HG03108 (cell line): ENCODE measurements at regions not wholly inside any gene's neighbourhood (a gene's known extent, or its start where the extent isn't known, plus 50 kb on each side); places are given as distances from the start of the nearest gene placed in this dataset.
"Not testable (repeated sequence)": the region's sequence is repeated elsewhere in the genome, so short reads cannot be mapped to it uniquely, and the experiment has no call there.

Experiments
- ATAC-seq: cut with Tn5 transposase; IDR thresholded peaks from one replicate; pipeline ENCODE4 v1.9.1; 2021; ENCODE audit warnings: moderate library complexity; ENCODE audit not compliant: unreplicated experiment

- ATAC-seq: no peak
Measured at GRCh38 chr20:7744411-7744810, 195.8 kb downstream of the HAO1 start.

GRCh38 chr20:7748624-7749023, 191.6 kb downstream of the HAO1 start:
- ATAC-seq: no peak

- no peak for ATAC-seq
Measured at GRCh38 chr20:7754102-7754501, 186.2 kb downstream of the HAO1 start.

- ATAC-seq: no peak
Measured at GRCh38 chr20:7758406-7758805, 181.9 kb downstream of the HAO1 start.

GRCh38 chr20:7760247-7761031, 179.8 kb downstream of the HAO1 start:
- ATAC-seq: no peak

- peak; percentile 95 for ATAC-seq
Measured at GRCh38 chr20:7765221-7765620, 175.0 kb downstream of the HAO1 start.

- ATAC-seq: no peak
Measured at GRCh38 chr20:7770046-7770445, 170.2 kb downstream of the HAO1 start.

- peak; percentile 92 for ATAC-seq
Measured at GRCh38 chr20:7770578-7770977, 169.7 kb downstream of the HAO1 start.

- ATAC-seq: no peak
Measured at GRCh38 chr20:7772371-7772770, 167.9 kb downstream of the HAO1 start.

- ATAC-seq: no peak
Measured at GRCh38 chr20:7773511-7773910, 166.7 kb downstream of the HAO1 start.

GRCh38 chr20:7775072-7775471, 165.2 kb downstream of the HAO1 start:
- ATAC-seq: no peak

- no peak for ATAC-seq
Measured at GRCh38 chr20:7776148-7776547, 164.1 kb downstream of the HAO1 start.

GRCh38 chr20:7790189-7790588, 150.1 kb downstream of the HAO1 start:
- ATAC-seq: no peak

- no peak for ATAC-seq
Measured at GRCh38 chr20:7792150-7792869, 147.9 kb downstream of the HAO1 start.

GRCh38 chr20:7798176-7798575, 142.1 kb downstream of the HAO1 start:
- ATAC-seq: no peak

- ATAC-seq: no peak
Measured at GRCh38 chr20:7799862-7800261, 140.4 kb downstream of the HAO1 start.

GRCh38 chr20:7803411-7804151, 136.7 kb downstream of the HAO1 start:
- not testable (repeated sequence) for ATAC-seq

GRCh38 chr20:7806831-7807230, 133.4 kb downstream of the HAO1 start:
- ATAC-seq: no peak

- ATAC-seq: no peak
Measured at GRCh38 chr20:7817286-7817685, 123.0 kb downstream of the HAO1 start.

- ATAC-seq: no peak
Measured at GRCh38 chr20:7818477-7818876, 121.8 kb downstream of the HAO1 start.

GRCh38 chr20:7820897-7821296, 119.4 kb downstream of the HAO1 start:
- ATAC-seq: no peak

GRCh38 chr20:7822772-7823171, 117.5 kb downstream of the HAO1 start:
- no peak for ATAC-seq
